Fibroblast of the aortic adventitia (primary cell): ENCODE measurements at regions not wholly inside any gene's neighbourhood (a gene's known extent, or its start where the extent isn't known, plus 50 kb on each side); places are given as distances from the start of the nearest gene placed in this dataset.

Experiments
- DNase-seq: peaks from one replicate; pipeline ENCODE4 v3.0.0-alpha.2; 2010; ENCODE audit warnings: low read depth
- H3K4me3 ChIP-seq: 2 replicates; pipeline ENCODE4 v1.5.1; 2011; ENCODE audit warnings: low read depth, mild to moderate bottlenecking, control low read depth, low read length, moderate library complexity
- TF ChIP-seq, protein P1 (sequence below): IDR thresholded peaks from 2 replicates; pipeline ENCODE4 v1.5.1; 2011; ENCODE audit warnings: mild to moderate bottlenecking, low read length, control low read depth, inconsistent platforms; ENCODE audit not compliant: insufficient read depth

DNA sequence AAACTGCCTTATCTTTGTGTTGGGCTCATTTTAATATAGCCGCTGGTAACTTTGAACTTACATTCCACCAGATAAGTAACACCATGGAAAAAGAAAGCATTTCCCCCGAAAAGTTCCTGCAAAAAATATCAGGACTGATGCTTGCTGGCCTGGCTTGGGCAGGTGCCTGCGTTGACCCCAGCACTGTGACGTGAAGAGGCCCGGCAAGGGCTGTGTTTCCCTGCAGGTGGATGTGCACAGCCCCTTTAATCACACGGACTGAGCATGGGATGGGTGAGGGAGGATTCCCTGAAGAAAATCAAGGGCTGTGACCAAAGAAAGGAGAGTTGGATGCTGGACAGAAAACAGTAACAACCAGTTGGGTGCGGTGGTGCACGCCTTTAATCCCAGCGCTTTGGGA lies 138.2 kb downstream of the NSG2 start:
- H3K4me3 ChIP-seq: no peak overlapping the region
- TF ChIP-seq, protein P1, sequence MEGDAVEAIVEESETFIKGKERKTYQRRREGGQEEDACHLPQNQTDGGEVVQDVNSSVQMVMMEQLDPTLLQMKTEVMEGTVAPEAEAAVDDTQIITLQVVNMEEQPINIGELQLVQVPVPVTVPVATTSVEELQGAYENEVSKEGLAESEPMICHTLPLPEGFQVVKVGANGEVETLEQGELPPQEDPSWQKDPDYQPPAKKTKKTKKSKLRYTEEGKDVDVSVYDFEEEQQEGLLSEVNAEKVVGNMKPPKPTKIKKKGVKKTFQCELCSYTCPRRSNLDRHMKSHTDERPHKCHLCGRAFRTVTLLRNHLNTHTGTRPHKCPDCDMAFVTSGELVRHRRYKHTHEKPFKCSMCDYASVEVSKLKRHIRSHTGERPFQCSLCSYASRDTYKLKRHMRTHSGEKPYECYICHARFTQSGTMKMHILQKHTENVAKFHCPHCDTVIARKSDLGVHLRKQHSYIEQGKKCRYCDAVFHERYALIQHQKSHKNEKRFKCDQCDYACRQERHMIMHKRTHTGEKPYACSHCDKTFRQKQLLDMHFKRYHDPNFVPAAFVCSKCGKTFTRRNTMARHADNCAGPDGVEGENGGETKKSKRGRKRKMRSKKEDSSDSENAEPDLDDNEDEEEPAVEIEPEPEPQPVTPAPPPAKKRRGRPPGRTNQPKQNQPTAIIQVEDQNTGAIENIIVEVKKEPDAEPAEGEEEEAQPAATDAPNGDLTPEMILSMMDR: no peak
- no peak for DNase-seq

DNA sequence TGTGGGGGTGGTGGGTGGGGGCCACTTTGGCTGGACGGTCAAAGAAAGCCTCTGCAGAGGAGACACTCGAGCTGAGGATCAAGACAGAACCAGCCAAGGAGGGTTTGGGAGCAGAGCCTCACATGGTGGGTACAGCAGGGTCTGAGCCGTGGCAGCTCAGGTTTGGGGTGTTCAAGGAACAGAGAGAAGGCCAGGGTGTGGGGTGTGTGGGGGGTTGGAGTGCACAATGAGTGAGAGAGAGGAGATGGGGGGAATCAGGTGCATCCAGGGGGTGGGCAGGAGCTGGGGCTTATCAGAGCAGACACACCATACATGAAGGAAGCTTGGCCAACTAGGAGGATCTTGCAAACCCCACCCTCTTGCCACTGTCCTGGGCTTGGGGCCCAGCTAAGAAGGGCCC lies 140.0 kb downstream of the NSG2 start:
- TF ChIP-seq, protein P1: no peak
- DNase-seq: no peak
- no peak overlapping the region for H3K4me3 ChIP-seq

DNA sequence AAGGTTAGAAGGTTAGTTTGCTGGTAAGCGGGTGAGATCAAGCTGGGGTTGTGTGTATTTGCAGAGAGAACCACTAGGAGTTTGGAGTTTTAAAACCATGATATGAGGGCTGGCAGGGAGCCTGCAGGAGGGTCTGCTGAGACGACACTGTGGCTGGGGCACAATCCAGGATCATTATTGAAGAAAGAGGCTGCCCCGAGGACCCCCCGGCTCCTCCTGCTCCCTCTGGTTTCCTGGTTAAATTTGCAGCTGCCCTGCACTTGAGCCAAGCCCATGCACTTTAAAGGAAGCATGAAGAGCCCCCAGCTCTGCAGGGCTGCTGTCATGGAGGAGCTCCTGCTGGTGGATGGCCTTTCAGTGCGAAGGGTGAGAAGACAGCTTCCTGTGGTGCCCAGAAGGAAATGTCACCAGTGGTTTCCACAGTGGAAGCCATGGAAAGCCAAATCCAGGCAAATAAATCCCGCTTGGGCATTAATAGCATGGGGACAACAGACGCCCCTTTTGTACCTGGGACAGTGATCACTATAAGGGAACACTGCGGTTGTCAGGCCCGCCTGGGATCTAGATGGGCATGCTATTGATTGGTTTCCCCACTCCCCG lies 140.7 kb downstream of the NSG2 start:
- TF ChIP-seq, protein P1: no peak
- DNase-seq: no peak
- H3K4me3 ChIP-seq: no peak overlapping the region

DNA sequence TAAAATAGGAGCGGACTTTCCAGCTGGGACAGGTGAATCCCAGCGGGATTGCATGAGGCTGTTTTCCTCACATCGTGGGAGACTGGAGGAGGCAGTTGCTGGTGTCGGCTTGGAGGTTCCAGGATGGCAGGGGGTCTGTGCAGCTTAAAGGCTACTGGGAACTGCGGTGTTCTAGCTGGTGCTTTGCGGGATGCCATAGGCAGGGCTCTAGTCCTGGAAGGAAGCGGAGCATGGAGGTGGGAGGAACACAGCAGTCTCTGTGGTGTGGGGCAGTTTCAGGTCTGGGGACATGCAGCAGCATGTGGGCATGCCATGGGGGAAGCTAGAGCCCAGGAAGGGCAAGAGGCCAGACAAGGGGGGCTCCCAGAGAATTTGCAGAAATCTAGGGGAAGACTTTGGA lies 141.5 kb downstream of the NSG2 start:
- no peak overlapping the region for H3K4me3 ChIP-seq
- TF ChIP-seq, protein P1: no peak
- DNase-seq: no peak

DNA sequence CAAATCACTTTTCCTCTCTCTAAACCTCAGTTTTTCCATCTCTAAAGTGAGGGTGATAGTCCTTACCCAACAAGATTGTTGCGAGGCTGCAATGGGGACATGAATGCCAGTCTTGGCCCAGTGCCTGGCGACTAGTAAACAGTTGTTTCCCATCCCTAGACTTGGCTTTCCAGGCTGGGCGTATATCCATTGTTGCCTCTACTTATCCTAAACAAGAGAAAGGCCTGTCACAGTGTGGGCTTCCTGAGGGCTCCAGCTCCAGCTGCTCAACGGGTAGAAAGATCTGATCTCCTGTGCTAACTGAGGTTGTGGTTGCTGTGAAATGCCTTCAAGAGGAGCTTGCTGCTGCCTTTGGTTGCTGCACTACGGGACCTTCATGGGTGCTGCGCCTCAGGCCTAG lies 142.0 kb downstream of the NSG2 start:
- DNase-seq: no peak
- TF ChIP-seq, protein P1: no peak
- no peak overlapping the region for H3K4me3 ChIP-seq

DNA sequence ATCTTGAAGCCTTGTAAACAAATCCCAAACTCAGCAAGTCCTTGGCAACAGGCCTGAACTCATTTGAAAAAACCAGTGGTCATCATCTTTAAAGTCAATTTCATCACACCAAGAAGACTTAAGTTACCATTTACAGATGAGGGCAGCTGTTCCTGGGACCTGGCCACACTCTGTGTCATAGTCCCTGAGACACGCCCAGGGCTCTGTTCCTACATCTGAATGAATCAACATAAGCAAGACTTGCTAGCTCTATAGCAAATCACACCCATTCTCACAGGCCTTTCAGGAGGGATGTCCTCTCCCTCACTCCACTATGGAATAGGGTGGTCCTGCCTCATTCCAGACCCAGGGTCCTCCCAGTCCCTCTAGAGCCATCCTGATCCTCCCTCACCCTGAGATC lies 142.8 kb downstream of the NSG2 start:
- no peak for DNase-seq

More for the DNA sequence above, 142.8 kb downstream of the NSG2 start:
- TF ChIP-seq, protein P1: no peak
- no peak overlapping the region for H3K4me3 ChIP-seq
